Esophagus squamous epithelium (tissue), 5 donors: ENCODE measurements at regions not wholly inside any gene's neighbourhood (a gene's known extent, or its start where the extent isn't known, plus 50 kb on each side); places are given as distances from the start of the nearest gene placed in this dataset.

Experiments
- DNase-seq: peaks from one replicate; lab custom pipeline; 2025; lab: John Stamatoyannopoulos, UW
- H3K27ac ChIP-seq, 4 donors: fragments of 200-600 bp; sonication (generic); one replicate each; pipeline ENCODE4 v1.5.1; 2016 to 2019; ENCODE audit warnings: mild to moderate bottlenecking in 1 of 4
- H3K27me3 ChIP-seq, 4 donors: fragments of 200-600 bp; sonication (generic); 1 replicate in 3 of 4; 2 replicates in 1 of 4; pipeline versions ENCODE4 v1.5.1 to v1.6.0; 2017 to 2021; ENCODE audit warnings: antibody characterized with exemption in 1 of 4
- H3K36me3 ChIP-seq, 3 donors: fragments of 200-600 bp; sonication (generic); one replicate each; pipeline ENCODE4 v1.5.1; 2016 to 2019
- H3K4me1 ChIP-seq, 3 donors: fragments of 200-600 bp; sonication (generic); one replicate each; pipeline ENCODE4 v1.5.1; 2017 to 2019
- H3K4me3 ChIP-seq, 4 donors: fragments of 200-600 bp; sonication (generic); 1 replicate in 3 of 4; 2 replicates in 1 of 4; pipeline ENCODE4 v1.5.1; 2016 to 2019; ENCODE audit warnings: mild to moderate bottlenecking in 2 of 4, moderate library complexity in 1 of 4
- H3K9me3 ChIP-seq, 3 donors: fragments of 200-600 bp; sonication (generic); one replicate each; pipeline ENCODE4 v1.5.1; 2016 to 2019
- CTCF ChIP-seq, 6 experiments: fragments of 450-650 bp in 4 of 6; fragments of 200-600 bp in 2 of 6; sonication (generic) in 2 of 6; IDR thresholded peaks; one replicate each; pipeline ENCODE4 v1.5.1; 2016 to 2019; ENCODE audit warnings: antibody characterized with exemption in 6 of 6, mild to moderate bottlenecking in 4 of 6, moderate library complexity in 4 of 6
- POLR2A ChIP-seq, 4 donors: fragments of 450-650 bp; IDR thresholded peaks; one replicate each; pipeline ENCODE4 v1.6.1; 2017; ENCODE audit warnings: antibody characterized with exemption in 4 of 4, mild to moderate bottlenecking in 4 of 4, moderate library complexity in 3 of 4
- WGBS, 2 donors: methylation state at CpG; one replicate each; pipeline ENCODE4 v1.1.5; 2018; 5-methylcytosine and 5-hydroxymethylcytosine counted together
- intact Hi-C: fragments of 100-400 bp; cut with DNase I; formaldehyde crosslinking; loops from one replicate; pipeline ENCODE4 v1.15.0; 2022
- donor health status: DM: yes; HTN: yes; CAD: no.

GRCh38 chr11:69878927-69879728, 59.9 kb upstream of the FGF3 start:
- 28 to 56% methylated on average over 4 to 5 of the region's 11 CpGs for WGBS, 2 donors
- Histone ChIP-seq H3K4me3 (no peak overlapping the region), H3K27ac (no peak overlapping the region), H3K36me3 (no peaks in the 10 kb centered on the region), H3K27me3 (peaks cover 0 to 65% (median 0%) of the 10 kb centered on the region in 4 donors), H3K4me1 (no peaks in the 10 kb centered on the region), H3K9me3 (no peaks in the 10 kb centered on the region)
- DNase-seq = no peak
- TF ChIP-seq CTCF (IDR thresholded peaks at IDR 0.05) (no peak), POLR2A (IDR thresholded peaks at IDR 0.05) (no peak)
- intact Hi-C loops = no loop called here

- H3K4me3 ChIP-seq = no peak overlapping the region
- H3K36me3 ChIP-seq = no peaks in the 10 kb centered on the region
- H3K27me3 ChIP-seq = peaks cover 0 to 61% (median 0%) of the 10 kb centered on the region in 4 donors
- no peak overlapping the region for H3K27ac ChIP-seq
- no peaks in the 10 kb centered on the region for H3K4me1 ChIP-seq
- DNase-seq = no peak
- 52 to 70% methylated on average over 2 to 3 of the region's 5 CpGs for WGBS, 2 donors
- no peaks in the 10 kb centered on the region for H3K9me3 ChIP-seq
- TF ChIP-seq CTCF (IDR thresholded peaks at IDR 0.05) (no peak), POLR2A (IDR thresholded peaks at IDR 0.05) (no peak)
- intact Hi-C loops = loop anchor here (10.0 kb wide), 1 partner anchor 175 kb away; the partner anchor contains the start of gene FGF19
Measured at GRCh38 chr11:69879729-69880005, 60.5 kb upstream of the FGF3 start.

- no peaks in the 10 kb centered on the region for H3K4me1 ChIP-seq
- no peak overlapping the region for H3K27ac ChIP-seq
- intact Hi-C loops = loop anchor here (10.0 kb wide), 1 partner anchor 175 kb away; the partner anchor contains the start of gene FGF19
- TF ChIP-seq CTCF (IDR thresholded peaks at IDR 0.05) = no peak
- no peaks in the 10 kb centered on the region for H3K9me3 ChIP-seq
- H3K4me3 ChIP-seq = no peak overlapping the region
- 65 to 100% methylated on average over 1 to 5 of the region's 18 CpGs for WGBS, 2 donors
- peaks cover 0 to 57% (median 0%) of the 10 kb centered on the region in 4 donors for H3K27me3 ChIP-seq
- no peaks in the 10 kb centered on the region for H3K36me3 ChIP-seq
- no peak for DNase-seq
Measured at GRCh38 chr11:69880041-69880825, 61.0 kb upstream of the FGF3 start.

- H3K4me1 ChIP-seq = no peaks in the 10 kb centered on the region
- no peak overlapping the region for H3K4me3 ChIP-seq
- intact Hi-C loops = loop anchor here (10.0 kb wide), 1 partner anchor 176 kb away; the partner anchor contains the start of gene FGF19
- no peak for DNase-seq
- TF ChIP-seq CTCF (IDR thresholded peaks at IDR 0.05) = no peak
- TF ChIP-seq POLR2A (IDR thresholded peaks at IDR 0.05) = no peak
- H3K36me3 ChIP-seq = no peaks in the 10 kb centered on the region
- H3K27ac ChIP-seq = no peak overlapping the region
- WGBS, 2 donors = 60 to 92% methylated on average over 1 to 2 of the region's 10 CpGs
- no peaks in the 10 kb centered on the region for H3K9me3 ChIP-seq
- H3K27me3 ChIP-seq = peaks cover 0 to 50% (median 0%) of the 10 kb centered on the region in 4 donors
Measured at GRCh38 chr11:69880826-69881445, 61.7 kb upstream of the FGF3 start.
